ENCODE measurements at regions not wholly inside any gene's neighbourhood (a gene's known extent, or its start where the extent isn't known, plus 50 kb on each side); places are given as distances from the start of the nearest gene placed in this dataset.

GRCh38 chr6:14189074-14189473, 71.5 kb downstream of the CD83 start:
- TF ChIP-seq CTCF (IDR thresholded peaks at IDR 0.05) (no peak), POLR2A (IDR thresholded peaks at IDR 0.05) (no peak)
